ENCODE measurements at regions not wholly inside any gene's neighbourhood (a gene's known extent, or its start where the extent isn't known, plus 50 kb on each side); places are given as distances from the start of the nearest gene placed in this dataset.

DNA sequence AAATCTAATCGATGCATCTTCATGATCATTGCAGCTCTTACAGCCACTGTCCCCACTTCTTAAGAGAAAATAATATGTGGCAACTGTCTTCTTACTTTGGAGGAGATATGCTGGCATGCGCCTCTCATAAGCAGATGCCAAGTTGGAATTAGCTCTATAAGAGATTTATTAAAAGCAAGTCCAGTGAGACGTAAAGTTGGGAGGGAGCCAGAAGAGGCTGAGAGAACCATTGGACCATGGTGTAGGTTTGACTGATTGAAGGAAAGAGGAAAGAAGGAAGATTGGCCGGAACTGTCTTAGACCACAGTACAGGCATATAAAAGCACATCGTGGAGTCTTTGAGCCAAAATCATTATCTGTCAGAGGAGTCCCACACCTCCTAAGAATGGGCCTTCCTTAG lies 265.7 kb upstream of the ZC3H15 start:
- in situ Hi-C loops (cut with HindIII; ENCODE audit: low sequenced_read_pairs), result no loop called here
- TF ChIP-seq, protein P1, sequence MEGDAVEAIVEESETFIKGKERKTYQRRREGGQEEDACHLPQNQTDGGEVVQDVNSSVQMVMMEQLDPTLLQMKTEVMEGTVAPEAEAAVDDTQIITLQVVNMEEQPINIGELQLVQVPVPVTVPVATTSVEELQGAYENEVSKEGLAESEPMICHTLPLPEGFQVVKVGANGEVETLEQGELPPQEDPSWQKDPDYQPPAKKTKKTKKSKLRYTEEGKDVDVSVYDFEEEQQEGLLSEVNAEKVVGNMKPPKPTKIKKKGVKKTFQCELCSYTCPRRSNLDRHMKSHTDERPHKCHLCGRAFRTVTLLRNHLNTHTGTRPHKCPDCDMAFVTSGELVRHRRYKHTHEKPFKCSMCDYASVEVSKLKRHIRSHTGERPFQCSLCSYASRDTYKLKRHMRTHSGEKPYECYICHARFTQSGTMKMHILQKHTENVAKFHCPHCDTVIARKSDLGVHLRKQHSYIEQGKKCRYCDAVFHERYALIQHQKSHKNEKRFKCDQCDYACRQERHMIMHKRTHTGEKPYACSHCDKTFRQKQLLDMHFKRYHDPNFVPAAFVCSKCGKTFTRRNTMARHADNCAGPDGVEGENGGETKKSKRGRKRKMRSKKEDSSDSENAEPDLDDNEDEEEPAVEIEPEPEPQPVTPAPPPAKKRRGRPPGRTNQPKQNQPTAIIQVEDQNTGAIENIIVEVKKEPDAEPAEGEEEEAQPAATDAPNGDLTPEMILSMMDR (IDR thresholded peaks at IDR 0.05; ENCODE audit: low read depth, low read length, missing control alignments), result no peak
- no peak for DNase-seq (ENCODE audit: low read depth)
- H3K4me3 ChIP-seq (ENCODE audit: low read depth, low read length), result no peak overlapping the region

DNA sequence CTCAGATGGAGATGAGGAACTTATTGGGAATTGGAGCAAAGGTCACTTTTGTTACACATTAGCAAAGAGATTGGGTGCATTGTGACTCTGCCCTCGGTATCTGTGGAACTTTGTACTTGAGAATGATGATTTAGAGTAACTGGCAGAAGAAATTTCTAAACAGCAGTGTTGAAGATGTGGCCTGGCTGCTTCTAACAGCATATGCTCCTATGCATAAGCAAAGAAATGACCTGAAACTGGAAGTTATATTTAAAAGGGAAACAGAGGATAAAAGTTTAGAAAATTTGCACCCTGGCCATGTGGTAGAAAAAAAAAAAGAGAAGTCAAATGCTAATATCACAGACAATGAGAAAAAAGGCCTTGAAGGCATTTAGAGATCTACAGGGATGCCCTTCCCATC lies 256.8 kb upstream of the ZC3H15 start:
- no peak overlapping the region for H3K4me3 ChIP-seq (ENCODE audit: low read depth, low read length)
- no peak for DNase-seq (ENCODE audit: low read depth)
- in situ Hi-C loops (cut with HindIII; ENCODE audit: low sequenced_read_pairs), result no loop called here
- TF ChIP-seq, protein P1 (IDR thresholded peaks at IDR 0.05; ENCODE audit: low read depth, low read length, missing control alignments), result no peak

DNA sequence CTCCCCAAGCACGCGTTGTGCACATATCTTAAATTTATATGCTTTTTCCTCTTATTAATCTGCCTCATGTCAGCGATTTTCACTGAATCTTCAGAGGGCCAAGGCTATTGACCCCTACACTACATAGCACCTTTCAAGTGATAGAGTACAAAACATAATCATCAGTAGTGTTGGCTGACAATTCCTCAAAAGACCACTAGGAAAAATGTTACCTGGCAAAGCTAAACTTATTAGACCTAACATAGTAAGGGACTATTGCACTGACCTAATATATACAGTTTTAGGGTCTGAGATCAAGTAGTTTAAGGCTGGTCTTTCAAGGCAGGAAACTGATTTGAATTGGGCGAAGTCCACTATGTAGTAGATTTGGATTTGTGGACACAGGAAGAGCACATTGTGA lies 244.2 kb upstream of the ZC3H15 start:
- TF ChIP-seq, protein P1 (IDR thresholded peaks at IDR 0.05; ENCODE audit: low read depth, low read length, missing control alignments), result peak; percentile 4
- DNase-seq (ENCODE audit: low read depth), result no peak
- H3K4me3 ChIP-seq (ENCODE audit: low read depth, low read length), result no peak overlapping the region
- in situ Hi-C loops (cut with HindIII; ENCODE audit: low sequenced_read_pairs), result no loop called here

DNA sequence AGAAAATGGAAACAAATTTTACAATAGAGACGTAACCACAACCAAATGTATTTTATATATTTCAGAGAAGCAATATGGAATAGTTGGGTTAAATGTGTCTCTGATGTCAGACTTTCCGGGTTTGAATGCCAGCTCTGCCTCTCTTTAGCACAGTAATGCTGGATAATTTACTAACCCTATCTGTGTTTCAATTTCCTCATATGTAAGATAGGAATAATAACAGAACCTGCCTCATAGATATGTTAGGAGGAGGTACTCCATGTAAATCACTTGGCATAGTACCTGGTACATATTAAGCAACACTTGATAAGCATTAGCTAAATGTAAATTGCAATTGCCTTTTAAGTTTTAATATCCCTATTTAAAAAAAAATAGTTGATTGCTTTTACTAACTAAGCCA lies 231.3 kb upstream of the ZC3H15 start:
- TF ChIP-seq, protein P1 (IDR thresholded peaks at IDR 0.05; ENCODE audit: low read depth, low read length, missing control alignments), result no peak
- no peak overlapping the region for H3K4me3 ChIP-seq (ENCODE audit: low read depth, low read length)
- no peak for DNase-seq (ENCODE audit: low read depth)
- in situ Hi-C loops (cut with HindIII; ENCODE audit: low sequenced_read_pairs), result no loop called here

DNA sequence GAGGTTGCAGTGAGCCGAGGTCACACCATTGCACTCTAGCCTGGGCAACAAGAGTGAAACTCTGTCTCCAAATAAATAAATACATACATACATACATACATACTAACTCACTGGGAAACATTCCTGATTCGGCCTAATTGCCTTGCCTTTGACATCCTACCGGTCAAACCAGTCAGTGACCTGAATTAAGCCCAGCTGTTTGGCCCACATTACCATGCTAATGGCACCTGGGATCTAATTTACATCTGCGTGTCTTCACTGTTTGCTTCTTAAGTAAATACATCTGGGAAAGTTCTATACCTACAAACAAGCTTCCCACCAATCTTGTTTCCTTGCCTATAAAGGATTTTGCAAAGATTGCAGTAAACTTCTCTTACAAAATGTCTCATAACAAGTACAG lies 230.2 kb upstream of the ZC3H15 start:
- DNase-seq (ENCODE audit: low read depth), result no peak
- TF ChIP-seq, protein P1 (IDR thresholded peaks at IDR 0.05; ENCODE audit: low read depth, low read length, missing control alignments), result no peak
- H3K4me3 ChIP-seq (ENCODE audit: low read depth, low read length), result no peak overlapping the region
- in situ Hi-C loops (cut with HindIII; ENCODE audit: low sequenced_read_pairs), result no loop called here

DNA sequence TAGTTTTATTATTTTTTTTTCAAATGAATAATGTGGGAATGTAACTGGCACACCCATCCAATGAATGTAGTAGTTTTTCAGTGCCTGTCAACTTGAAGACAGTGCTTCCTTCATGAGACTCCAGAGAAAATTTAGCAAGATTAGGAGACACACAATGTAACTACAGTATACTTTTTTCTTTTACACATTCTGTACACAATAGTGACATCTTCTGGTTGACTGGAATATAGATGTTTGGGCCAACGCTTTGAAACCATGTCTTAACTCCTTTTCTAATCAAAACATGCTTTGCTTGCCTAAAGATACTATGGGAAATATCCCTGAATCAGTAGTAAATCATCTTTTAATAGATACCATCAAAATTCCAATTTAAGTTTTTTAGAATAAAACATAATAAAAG lies 229.5 kb upstream of the ZC3H15 start:
- DNase-seq (ENCODE audit: low read depth), result peak; percentile 44
- in situ Hi-C loops (cut with HindIII; ENCODE audit: low sequenced_read_pairs), result no loop called here
- TF ChIP-seq, protein P1 (IDR thresholded peaks at IDR 0.05; ENCODE audit: low read depth, low read length, missing control alignments), result peak; percentile 41

More for the DNA sequence above, 229.5 kb upstream of the ZC3H15 start:
- no peak overlapping the region for H3K4me3 ChIP-seq (ENCODE audit: low read depth, low read length)
